K562 (cell line): ENCODE measurements at regions not wholly inside any gene's neighbourhood (a gene's known extent, or its start where the extent isn't known, plus 50 kb on each side); places are given as distances from the start of the nearest gene placed in this dataset.

ENCODE experiments used
- ATAC-seq: fragments of 200-7000 bp; cut with Tn5 transposase; 3 replicates; pipeline ENCODE4 v1.9.1; 2020; ENCODE audit warnings: moderate library complexity
- BruUV-seq: library from RNA; stranded (reverse); fragments of 400-500 nt; replicated peaks from 2 replicates; lab custom pipeline; 2021; lab: Mats Ljungman, UMichigan
- CTCF ChIA-PET: fragments of 300-600 bp; formaldehyde crosslinking; extraction: SDS; loops from one replicate; lab custom pipeline; 2021; ENCODE audit warnings: low intra/inter-chr PET ratio; lab: Yijun Ruan, JAX
- POLR2A ChIA-PET: fragments of 300-600, 350-650 bp; sonication (Branson Sonifier 250); formaldehyde crosslinking; extraction: SDS; loops from one replicate; lab custom pipeline; 2021; ENCODE audit warnings: antibody characterized with exemption, inconsistent platforms; lab: Yijun Ruan, JAX
- DNase-seq, 4 experiments: peaks; one replicate each; pipeline versions ENCODE4 v3.0.0 to v3.0.0-alpha.2; 2011 to 2018; ENCODE audit warnings: low spot score in 3 of 4, mixed read lengths in 3 of 4; ENCODE audit errors: extremely low read depth in 1 of 4
- FAIRE-seq: peaks from 2 replicates; lab custom pipeline; 2011; peaks lifted over from hg19 to GRCh38; lab: Jason Lieb, UNC
- H2AFZ ChIP-seq: 2 replicates; pipeline ENCODE4 v1.6.0; 2011; ENCODE audit warnings: low read depth, low read length, control low read depth, inconsistent platforms
- H3K27ac ChIP-seq: fragments of 200-600 bp; 3 replicates; pipeline ENCODE4 v1.8.0; 2011; ENCODE audit warnings: low read depth, mild to moderate bottlenecking, control low read depth, inconsistent platforms, low read length, moderate library complexity, mixed read lengths; ENCODE audit errors: extremely low read depth
- H3K27me3 ChIP-seq, 2 experiments: fragments of 300-600 bp in 1 of 2; 2 replicates in 1 of 2; 3 replicates in 1 of 2; pipeline versions ENCODE4 v1.6.0 to v1.8.0; 2011; ENCODE audit warnings: inconsistent platforms in 2 of 2, low read length in 2 of 2, mild to moderate bottlenecking in 1 of 2, mixed read lengths in 1 of 2, moderate library complexity in 1 of 2; ENCODE audit not compliant: control insufficient read depth in 2 of 2, insufficient read depth in 2 of 2
- H3K36me3 ChIP-seq: fragments of 300-600 bp; 3 replicates; pipeline ENCODE4 v1.8.0; 2011; ENCODE audit warnings: mild to moderate bottlenecking, low read length, inconsistent platforms; ENCODE audit not compliant: control insufficient read depth, insufficient read depth
- H3K4me1 ChIP-seq, 2 experiments: fragments of 200-600 bp in 1 of 2; replicated peaks in 1 of 2; 2 replicates in 1 of 2; 3 replicates in 1 of 2; pipeline versions ENCODE4 v1.5.1 to v1.8.0; 2011; ENCODE audit warnings: inconsistent platforms in 2 of 2, low read length in 2 of 2, mild to moderate bottlenecking in 1 of 2, mixed read lengths in 1 of 2, moderate library complexity in 1 of 2; ENCODE audit not compliant: control insufficient read depth in 2 of 2, insufficient read depth in 2 of 2
- H3K4me2 ChIP-seq: 2 replicates; pipeline ENCODE4 v1.6.1; 2011; ENCODE audit warnings: low read length, control low read depth, inconsistent platforms, mixed read lengths; ENCODE audit not compliant: insufficient read depth
- H3K4me3 ChIP-seq: fragments of 200-600 bp; sonication (generic), shearing (Covaris generic); 2 replicates; pipeline ENCODE4 v1.5.1; 2016; ENCODE audit warnings: control low read depth, inconsistent platforms
- H3K79me2 ChIP-seq: fragments of 200-600 bp; 3 replicates; pipeline ENCODE4 v1.8.0; 2011; ENCODE audit warnings: low read length, inconsistent platforms; ENCODE audit not compliant: control insufficient read depth, insufficient read depth
- H3K9ac ChIP-seq, 2 experiments: 2 replicates each; pipeline versions ENCODE4 v1.6.0 to v1.6.1; 2011; ENCODE audit warnings: low read depth in 2 of 2, low read length in 2 of 2, control low read depth in 1 of 2, inconsistent platforms in 1 of 2, mild to moderate bottlenecking in 1 of 2, mixed read lengths in 1 of 2; ENCODE audit not compliant: insufficient read depth in 1 of 2
- H3K9me1 ChIP-seq: one replicate; pipeline ENCODE4 v1.6.0; 2011; ENCODE audit warnings: inconsistent platforms, mild to moderate bottlenecking, low read length, moderate library complexity; ENCODE audit not compliant: control insufficient read depth, insufficient read depth
- H3K9me3 ChIP-seq: replicated peaks from 2 replicates; pipeline ENCODE4 v1.5.1; 2011; ENCODE audit warnings: low read depth, low read length, inconsistent platforms; ENCODE audit not compliant: control insufficient read depth, insufficient read depth
- H4K20me1 ChIP-seq: replicated peaks from 2 replicates; pipeline ENCODE4 v1.6.1; 2011; ENCODE audit warnings: low read length, inconsistent platforms, mixed read lengths; ENCODE audit not compliant: control insufficient read depth, insufficient read depth
- ARID3A ChIP-seq: IDR thresholded peaks from 2 replicates; pipeline ENCODE4 v1.6.1; 2012; ENCODE audit warnings: low read depth, low read length, improper control_type of control experiment, borderline replicate concordance
- BRD9 ChIP-seq: fragments of 450-650 bp; IDR thresholded peaks from 2 replicates; pipeline ENCODE4 v1.6.1; 2018; ENCODE audit warnings: low read depth; ENCODE audit not compliant: partially characterized antibody
- C11orf30 ChIP-seq: fragments of 450-650 bp; IDR thresholded peaks from 2 replicates; pipeline ENCODE4 v1.6.1; 2016; ENCODE audit warnings: low read depth, mild to moderate bottlenecking
- CEBPG ChIP-seq, 3 experiments: fragments of 200-800 bp in 1 of 3; sonication (Bioruptor generic) in 1 of 3; sonication (generic) in 1 of 3; formaldehyde crosslinking in 1 of 3; IDR thresholded peaks in 2 of 3; conservative IDR thresholded peaks in 1 of 3; 2 replicates each; pipeline versions ENCODE4 v1.6.1 to v1.8.0; 2016 to 2022; ENCODE audit warnings: missing compliant biosample characterization in 2 of 3, missing genetic modification characterization in 2 of 3, mild to moderate bottlenecking in 1 of 3, missing genetic modification reagents in 1 of 3
- DLX4 ChIP-seq: fragments of 250-450 bp; sonication (Bioruptor Pico); IDR thresholded peaks from 2 replicates; pipeline ENCODE4 v1.6.1; 2021; ENCODE audit warnings: mild to moderate bottlenecking
- GATA2 ChIP-seq: sonication (generic); formaldehyde crosslinking; IDR thresholded peaks from 2 replicates; pipeline ENCODE4 v1.4.0; 2020; ENCODE audit warnings: mild to moderate bottlenecking, missing genetic modification reagents
- ILK ChIP-seq: fragments of 450-650 bp; IDR thresholded peaks from 2 replicates; pipeline ENCODE4 v1.6.1; 2016; ENCODE audit warnings: missing genetic modification characterization, low read depth, mild to moderate bottlenecking, missing compliant biosample characterization, moderate library complexity, borderline replicate concordance
- MXD1 ChIP-seq: fragments of 250-450 bp; sonication (Bioruptor Pico); IDR thresholded peaks from 2 replicates; pipeline ENCODE4 v1.8.0; 2021; ENCODE audit warnings: borderline replicate concordance, mild to moderate bottlenecking, moderate library complexity; ENCODE audit not compliant: poor library complexity, severe bottlenecking
- NFE2L1 ChIP-seq: fragments of 450-650 bp; IDR thresholded peaks from 2 replicates; pipeline ENCODE4 v1.6.1; 2016; ENCODE audit warnings: missing genetic modification characterization, low read depth, mild to moderate bottlenecking, missing compliant biosample characterization, moderate library complexity, borderline replicate concordance
- OTX1 ChIP-seq: fragments of 450-650 bp; formaldehyde crosslinking; IDR thresholded peaks from 2 replicates; pipeline ENCODE4 v1.4.0; 2022; ENCODE audit warnings: mild to moderate bottlenecking
- STAT5B ChIP-seq: fragments of 250-450 bp; sonication (Bioruptor Pico); IDR thresholded peaks from 2 replicates; pipeline ENCODE4 v1.8.0; 2021; ENCODE audit warnings: mild to moderate bottlenecking, inconsistent platforms
- TCF7 ChIP-seq: sonication (generic); IDR thresholded peaks from 2 replicates; pipeline ENCODE4 v1.6.1; 2016; ENCODE audit warnings: antibody characterized with exemption, borderline replicate concordance
- XRCC3 ChIP-seq: fragments of 450-650 bp; IDR thresholded peaks from 2 replicates; pipeline ENCODE4 v1.6.1; 2017; ENCODE audit warnings: mild to moderate bottlenecking, moderate library complexity
- ZNF436 ChIP-seq: fragments of 250-450, 450-650 bp; sonication (Bioruptor Pico); formaldehyde crosslinking; IDR thresholded peaks from 2 replicates; pipeline ENCODE4 v1.7.0; 2020; ENCODE audit warnings: mild to moderate bottlenecking
- ZSCAN32 ChIP-seq: fragments of 450-650 bp; formaldehyde crosslinking; IDR thresholded peaks from 2 replicates; pipeline ENCODE4 v1.4.0; 2020; ENCODE audit warnings: mild to moderate bottlenecking, moderate library complexity
- WGBS: fragments of 100-300 bp; shearing (Covaris generic); methylation state at CpG from one replicate; pipeline ENCODE4 v1.1.6; 2016; ENCODE audit warnings: low coverage, mixed read lengths; ENCODE audit not compliant: insufficient coverage; ENCODE audit errors: missing lambda C conversion rate; 5-methylcytosine and 5-hydroxymethylcytosine counted together
- in situ Hi-C: fragments of 300-500 bp; cut with MboI; formaldehyde crosslinking; loops from 4 replicates; pipeline ENCODE4 v1.15.0; 2018; ENCODE audit warnings: inconsistent platforms, mixed read lengths
- intact Hi-C: fragments of 100-400 bp; cut with micrococcal nuclease; formaldehyde crosslinking; loops from 2 replicates; pipeline ENCODE4 v1.14.2; 2022
- TF ChIP-seq, protein P1 (sequence below): sonication (generic); formaldehyde crosslinking; IDR thresholded peaks from 2 replicates; pipeline ENCODE4 v1.8.1; 2023; ENCODE audit warnings: mild to moderate bottlenecking, missing genetic modification reagents

DNA sequence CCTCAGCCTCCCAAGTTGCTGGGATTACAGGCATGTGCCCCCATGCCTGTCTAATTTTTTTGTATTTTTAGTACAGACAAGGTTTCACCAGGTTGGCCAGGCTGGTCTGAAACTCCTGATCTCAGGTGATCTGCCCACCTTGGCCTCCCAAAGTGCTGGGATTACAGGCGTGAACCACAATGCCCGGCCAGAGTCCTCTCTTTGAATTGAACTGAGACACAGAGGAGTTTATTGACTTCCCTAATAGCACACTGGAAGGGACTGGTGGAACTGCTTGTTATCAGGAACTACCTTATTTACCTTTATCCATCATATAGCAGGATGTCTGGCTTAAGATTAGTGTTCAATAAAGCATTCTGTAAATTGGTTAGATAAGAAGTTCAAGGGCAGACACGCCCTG is 613.8 kb downstream of the EFNB2 start:
- H3K9me1 ChIP-seq = no peaks in the 10 kb centered on the region
- in situ Hi-C loops = no loop called here
- POLR2A ChIA-PET = no interaction called here
- DNase-seq (no peak), ATAC-seq (no peak), FAIRE-seq (no peak)
- BruUV-seq = no TSS peak
- CTCF ChIA-PET = no interaction called here
- no peaks in the 10 kb centered on the region for H3K4me1 ChIP-seq
- H3K79me2 ChIP-seq = no peaks in the 10 kb centered on the region
- no peaks in the 10 kb centered on the region for H3K9me3 ChIP-seq
- 0% methylated on average over 3 of the region's 3 CpGs for WGBS
- no peaks in the 10 kb centered on the region for H3K27me3 ChIP-seq
- intact Hi-C loops = no loop called here
- no peak overlapping the region for H3K27ac ChIP-seq
- no peaks in the 10 kb centered on the region for H4K20me1 ChIP-seq
- H2AFZ ChIP-seq = no peak overlapping the region
- no peak overlapping the region for H3K9ac ChIP-seq
- H3K36me3 ChIP-seq = no peaks in the 10 kb centered on the region
- no peak overlapping the region for H3K4me3 ChIP-seq
- H3K4me2 ChIP-seq = no peak overlapping the region
- TF ChIP-seq GATA2 (no peak), DLX4 (CRISPR knock-in tag) (no peak), CEBPG (CRISPR knock-in tag; IDR thresholded peaks at IDR 0.05) (no peak), CEBPG (tag; conservative IDR thresholded peaks at IDR 0.05 in 1 of 2, IDR thresholded peaks at IDR 0.05 in 1 of 2) (no peak), BRD9 (no peak), MXD1 (no peak), C11orf30 (no peak), OTX1 (CRISPR knock-in tag) (no peak), ZNF436 (CRISPR knock-in tag) (no peak), XRCC3 (no peak), ILK (tag) (no peak), STAT5B (no peak), ARID3A (no peak), NFE2L1 (tag) (no peak), TCF7 (no peak), ZSCAN32 (CRISPR knock-in tag) (no peak)
- TF ChIP-seq, protein P1, sequence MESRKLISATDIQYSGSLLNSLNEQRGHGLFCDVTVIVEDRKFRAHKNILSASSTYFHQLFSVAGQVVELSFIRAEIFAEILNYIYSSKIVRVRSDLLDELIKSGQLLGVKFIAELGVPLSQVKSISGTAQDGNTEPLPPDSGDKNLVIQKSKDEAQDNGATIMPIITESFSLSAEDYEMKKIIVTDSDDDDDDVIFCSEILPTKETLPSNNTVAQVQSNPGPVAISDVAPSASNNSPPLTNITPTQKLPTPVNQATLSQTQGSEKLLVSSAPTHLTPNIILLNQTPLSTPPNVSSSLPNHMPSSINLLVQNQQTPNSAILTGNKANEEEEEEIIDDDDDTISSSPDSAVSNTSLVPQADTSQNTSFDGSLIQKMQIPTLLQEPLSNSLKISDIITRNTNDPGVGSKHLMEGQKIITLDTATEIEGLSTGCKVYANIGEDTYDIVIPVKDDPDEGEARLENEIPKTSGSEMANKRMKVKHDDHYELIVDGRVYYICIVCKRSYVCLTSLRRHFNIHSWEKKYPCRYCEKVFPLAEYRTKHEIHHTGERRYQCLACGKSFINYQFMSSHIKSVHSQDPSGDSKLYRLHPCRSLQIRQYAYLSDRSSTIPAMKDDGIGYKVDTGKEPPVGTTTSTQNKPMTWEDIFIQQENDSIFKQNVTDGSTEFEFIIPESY = no peak
